ENCODE measurements at regions not wholly inside any gene's neighbourhood (a gene's known extent, or its start where the extent isn't known, plus 50 kb on each side); places are given as distances from the start of the nearest gene placed in this dataset.

DNA sequence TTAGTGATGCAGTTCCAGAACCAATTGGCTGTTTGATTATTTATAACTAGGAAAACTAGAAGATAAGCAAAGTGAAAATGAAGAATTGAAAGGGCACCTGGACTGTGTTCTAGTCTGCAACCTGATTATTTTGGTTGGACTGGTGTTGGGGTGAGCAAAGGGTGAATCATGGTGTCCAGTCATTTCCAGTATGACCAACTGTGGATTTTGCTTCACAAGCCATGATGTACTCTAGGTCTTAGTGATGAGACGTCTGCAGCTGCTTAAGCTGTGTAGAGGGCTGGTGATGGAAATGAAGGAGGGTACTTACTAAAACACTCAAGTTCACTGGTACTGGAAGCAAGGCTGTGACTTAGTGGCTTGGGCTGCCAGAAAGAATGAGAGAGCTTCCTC is 193.2 kb upstream of the FRMD6 start:
- TF ChIP-seq, protein P1, sequence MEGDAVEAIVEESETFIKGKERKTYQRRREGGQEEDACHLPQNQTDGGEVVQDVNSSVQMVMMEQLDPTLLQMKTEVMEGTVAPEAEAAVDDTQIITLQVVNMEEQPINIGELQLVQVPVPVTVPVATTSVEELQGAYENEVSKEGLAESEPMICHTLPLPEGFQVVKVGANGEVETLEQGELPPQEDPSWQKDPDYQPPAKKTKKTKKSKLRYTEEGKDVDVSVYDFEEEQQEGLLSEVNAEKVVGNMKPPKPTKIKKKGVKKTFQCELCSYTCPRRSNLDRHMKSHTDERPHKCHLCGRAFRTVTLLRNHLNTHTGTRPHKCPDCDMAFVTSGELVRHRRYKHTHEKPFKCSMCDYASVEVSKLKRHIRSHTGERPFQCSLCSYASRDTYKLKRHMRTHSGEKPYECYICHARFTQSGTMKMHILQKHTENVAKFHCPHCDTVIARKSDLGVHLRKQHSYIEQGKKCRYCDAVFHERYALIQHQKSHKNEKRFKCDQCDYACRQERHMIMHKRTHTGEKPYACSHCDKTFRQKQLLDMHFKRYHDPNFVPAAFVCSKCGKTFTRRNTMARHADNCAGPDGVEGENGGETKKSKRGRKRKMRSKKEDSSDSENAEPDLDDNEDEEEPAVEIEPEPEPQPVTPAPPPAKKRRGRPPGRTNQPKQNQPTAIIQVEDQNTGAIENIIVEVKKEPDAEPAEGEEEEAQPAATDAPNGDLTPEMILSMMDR (IDR thresholded peaks at IDR 0.05), result no peak
- TF ChIP-seq POLR2A (IDR thresholded peaks at IDR 0.05), result no peak
- TF ChIP-seq POLR2AphosphoS5 (IDR thresholded peaks at IDR 0.05), result no peak

Measured in sigmoid colon (tissue), 4 donors.